Choroid plexus epithelial cell (primary cell): ENCODE measurements at regions not wholly inside any gene's neighbourhood (a gene's known extent, or its start where the extent isn't known, plus 50 kb on each side); places are given as distances from the start of the nearest gene placed in this dataset.

Source experiments
- DNase-seq: peaks from one replicate; pipeline ENCODE4 v3.0.0-alpha.2; 2010; ENCODE audit warnings: low read depth
- H3K4me3 ChIP-seq: 2 replicates; pipeline ENCODE4 v1.5.1; 2011; ENCODE audit warnings: low read depth, mild to moderate bottlenecking, control low read depth, low read length, moderate library complexity
- TF ChIP-seq, protein P1 (sequence below): conservative IDR thresholded peaks from 2 replicates; pipeline ENCODE4 v1.5.1; 2011; ENCODE audit warnings: low read depth, mild to moderate bottlenecking, control low read depth, inconsistent platforms, low read length, moderate library complexity

DNA sequence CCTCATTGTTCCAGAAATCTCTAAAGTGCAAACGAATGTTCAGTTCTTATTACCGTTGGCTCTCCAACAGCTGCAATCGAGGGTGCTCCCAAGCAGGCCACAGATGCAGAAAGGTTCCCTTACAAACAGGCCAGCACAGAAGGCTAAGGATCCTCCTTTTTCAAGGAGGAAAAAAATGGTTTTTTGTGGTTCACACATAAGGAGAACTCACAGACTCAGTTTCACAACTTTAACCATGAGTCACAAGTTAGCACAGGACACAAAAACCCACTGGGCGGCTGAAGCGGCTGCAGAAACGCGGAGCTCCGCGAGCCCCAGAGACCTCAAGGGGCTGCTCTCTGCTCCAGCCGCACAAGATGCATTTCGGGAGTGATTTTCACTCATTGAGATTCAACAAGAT, 98.2 kb upstream of the PRR5 start:
- TF ChIP-seq, protein P1, sequence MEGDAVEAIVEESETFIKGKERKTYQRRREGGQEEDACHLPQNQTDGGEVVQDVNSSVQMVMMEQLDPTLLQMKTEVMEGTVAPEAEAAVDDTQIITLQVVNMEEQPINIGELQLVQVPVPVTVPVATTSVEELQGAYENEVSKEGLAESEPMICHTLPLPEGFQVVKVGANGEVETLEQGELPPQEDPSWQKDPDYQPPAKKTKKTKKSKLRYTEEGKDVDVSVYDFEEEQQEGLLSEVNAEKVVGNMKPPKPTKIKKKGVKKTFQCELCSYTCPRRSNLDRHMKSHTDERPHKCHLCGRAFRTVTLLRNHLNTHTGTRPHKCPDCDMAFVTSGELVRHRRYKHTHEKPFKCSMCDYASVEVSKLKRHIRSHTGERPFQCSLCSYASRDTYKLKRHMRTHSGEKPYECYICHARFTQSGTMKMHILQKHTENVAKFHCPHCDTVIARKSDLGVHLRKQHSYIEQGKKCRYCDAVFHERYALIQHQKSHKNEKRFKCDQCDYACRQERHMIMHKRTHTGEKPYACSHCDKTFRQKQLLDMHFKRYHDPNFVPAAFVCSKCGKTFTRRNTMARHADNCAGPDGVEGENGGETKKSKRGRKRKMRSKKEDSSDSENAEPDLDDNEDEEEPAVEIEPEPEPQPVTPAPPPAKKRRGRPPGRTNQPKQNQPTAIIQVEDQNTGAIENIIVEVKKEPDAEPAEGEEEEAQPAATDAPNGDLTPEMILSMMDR = no peak
- no peak overlapping the region for H3K4me3 ChIP-seq
- peak; percentile 17 for DNase-seq

- H3K4me3 ChIP-seq = no peak overlapping the region
- DNase-seq = no peak
- TF ChIP-seq, protein P1 = no peak
These were observed 100.3 kb upstream of the PRR5 start for GRCh38 chr22:44601725-44602124.

DNA sequence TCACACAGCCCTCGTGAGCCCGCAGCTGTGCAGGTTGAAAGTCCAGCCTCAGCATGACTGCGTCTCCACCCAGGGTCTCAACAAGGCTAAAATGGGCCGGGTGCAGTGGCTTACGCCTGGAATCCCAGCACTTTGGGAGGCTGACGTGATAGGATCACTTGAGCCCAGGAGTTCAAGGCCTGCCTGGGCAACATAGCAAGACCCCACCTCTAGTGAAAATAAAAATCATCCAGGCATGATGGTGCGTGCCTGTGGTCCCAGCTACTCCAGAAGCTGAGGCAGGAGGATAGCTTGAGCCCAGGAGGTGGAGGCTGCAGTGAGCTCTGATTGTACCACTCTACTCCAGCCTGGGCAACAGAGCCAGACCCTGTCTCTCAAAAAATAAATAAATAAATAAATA, 100.8 kb upstream of the PRR5 start:
- DNase-seq = no peak
- no peak overlapping the region for H3K4me3 ChIP-seq
- TF ChIP-seq, protein P1 = no peak

DNA sequence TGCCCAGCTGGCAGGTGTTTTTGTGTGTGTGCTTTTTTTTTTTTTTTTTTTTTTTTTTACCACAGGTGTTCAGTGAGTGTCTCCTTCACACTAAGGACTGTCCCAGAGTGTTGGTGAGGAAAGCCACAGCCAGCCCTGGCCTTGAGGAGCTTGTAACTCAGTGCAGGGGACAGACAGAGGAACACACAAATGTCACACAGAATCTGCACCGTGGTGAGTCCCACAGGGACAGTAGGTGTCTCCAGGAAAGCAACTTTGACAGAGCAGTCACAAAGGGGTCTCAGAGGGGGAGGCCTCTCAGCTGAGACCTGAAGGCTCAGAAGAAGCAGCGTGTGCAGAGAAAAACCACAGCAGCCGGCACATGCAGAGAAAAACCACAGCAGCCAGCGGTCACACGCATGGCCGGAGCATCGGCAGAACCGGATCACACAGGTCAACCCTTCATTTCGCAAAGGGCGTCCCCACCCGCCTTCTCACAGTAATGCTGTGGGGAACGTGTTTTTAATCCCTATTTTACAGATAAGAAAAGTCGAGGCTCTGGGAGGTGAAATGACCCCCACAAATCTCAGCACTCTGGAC, 101.7 kb upstream of the PRR5 start:
- TF ChIP-seq, protein P1 = no peak
- no peak overlapping the region for H3K4me3 ChIP-seq
- DNase-seq = no peak

DNA sequence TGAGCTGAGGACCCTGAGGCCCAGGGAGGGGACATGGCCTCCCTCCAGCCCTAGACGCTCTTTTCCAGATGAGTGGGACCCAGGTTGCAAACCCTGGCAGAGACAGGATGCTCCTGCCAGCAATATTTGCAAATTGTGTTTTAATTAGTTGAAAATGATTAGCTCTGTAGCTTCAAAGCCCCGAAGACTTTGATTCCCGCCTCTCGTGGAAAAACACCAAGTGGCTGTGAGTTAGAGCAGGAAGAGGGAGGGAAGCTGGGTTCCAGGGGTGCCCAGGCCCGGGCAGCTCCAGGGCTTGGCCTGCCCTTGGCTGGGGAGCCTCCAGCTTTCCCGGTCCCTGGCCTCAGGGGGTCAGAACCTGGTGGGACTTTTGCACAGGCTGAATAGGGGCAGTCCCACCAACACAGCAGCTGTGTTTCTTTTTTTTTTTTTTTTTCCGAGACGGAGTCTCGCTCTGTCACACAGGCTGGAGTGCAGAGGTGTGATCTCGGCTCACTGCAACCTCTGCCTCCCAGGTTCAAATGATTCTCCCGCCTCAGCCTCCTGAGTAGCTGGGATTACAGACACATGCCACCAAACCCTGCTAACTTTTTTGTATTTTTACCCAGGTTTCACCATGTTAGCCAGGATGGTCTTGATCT, 101.6 kb upstream of the RTL6 start:
- no peak for DNase-seq
- TF ChIP-seq, protein P1 = no peak
- H3K4me3 ChIP-seq = no peak overlapping the region

GRCh38 chr22:44599084-44599483, 101.1 kb upstream of the RTL6 start:
- DNase-seq = no peak
- TF ChIP-seq, protein P1 = no peak
- H3K4me3 ChIP-seq = no peak overlapping the region

GRCh38 chr22:44597616-44598015, 99.6 kb upstream of the RTL6 start:
- H3K4me3 ChIP-seq = no peak overlapping the region
- TF ChIP-seq, protein P1 = no peak
- DNase-seq = no peak
